Body of pancreas (tissue), 4 donors: ENCODE measurements at regions not wholly inside any gene's neighbourhood (a gene's known extent, or its start where the extent isn't known, plus 50 kb on each side); places are given as distances from the start of the nearest gene placed in this dataset.

Experiments used
- CTCF ChIP-seq, 7 experiments: fragments of 450-650 bp in 4 of 7; fragments of 200-600 bp in 3 of 7; sonication (generic) in 3 of 7; IDR thresholded peaks; one replicate each; pipeline ENCODE4 v1.5.1; 2016 to 2019; ENCODE audit warnings: antibody characterized with exemption in 7 of 7
- POLR2A ChIP-seq, 3 donors: fragments of 450-650 bp; IDR thresholded peaks; one replicate each; pipeline ENCODE4 v1.6.1; 2016; ENCODE audit warnings: antibody characterized with exemption in 3 of 3, mild to moderate bottlenecking in 2 of 3

- no peak for TF ChIP-seq CTCF (IDR thresholded peaks at IDR 0.05)
- TF ChIP-seq POLR2A (IDR thresholded peaks at IDR 0.05) = no peak
Measured at GRCh38 chr5:125225424-125225823, 479.0 kb upstream of the ZNF608 start.
